GM23338 (cell line): ENCODE measurements at regions not wholly inside any gene's neighbourhood (a gene's known extent, or its start where the extent isn't known, plus 50 kb on each side); places are given as distances from the start of the nearest gene placed in this dataset.

ENCODE experiments used
- CREB1 ChIP-seq: fragments of 250-450 bp; sonication (Bioruptor Pico); IDR thresholded peaks from 2 replicates; pipeline ENCODE4 v1.5.0; 2020; ENCODE audit warnings: low read depth, mild to moderate bottlenecking, moderate library complexity
- CTCF ChIP-seq, 2 experiments: fragments of 200-600 bp in 1 of 2; sonication (generic) in 1 of 2; conservative IDR thresholded peaks; 2 replicates each; pipeline versions ENCODE4 v1.5.1 to v1.6.1; 2016 to 2017; ENCODE audit warnings: antibody characterized with exemption in 2 of 2, low read depth in 2 of 2, mild to moderate bottlenecking in 2 of 2, moderate library complexity in 1 of 2
- EZH2 ChIP-seq: fragments of 200-600 bp; sonication (generic); IDR thresholded peaks from one replicate; pipeline ENCODE4 v1.8.0; 2017; ENCODE audit warnings: antibody characterized with exemption, mild to moderate bottlenecking, low read depth; ENCODE audit not compliant: unreplicated experiment
- EZH2phosphoT487 ChIP-seq: fragments of 200-600 bp; sonication (generic); IDR thresholded peaks from one replicate; pipeline ENCODE4 v1.8.1; 2018; ENCODE audit warnings: antibody characterized with exemption; ENCODE audit not compliant: unreplicated experiment
- JUNB ChIP-seq: IDR thresholded peaks from one replicate; pipeline ENCODE4 v1.6.1; 2016; ENCODE audit warnings: antibody characterized with exemption; ENCODE audit not compliant: unreplicated experiment
- NANOG ChIP-seq: IDR thresholded peaks from 2 replicates; pipeline ENCODE4 v1.6.1; 2016; ENCODE audit warnings: antibody characterized with exemption, borderline replicate concordance
- POLR2AphosphoS5 ChIP-seq: IDR thresholded peaks from 2 replicates; pipeline ENCODE4 v1.6.1; 2016; ENCODE audit warnings: antibody characterized with exemption, low read depth
- STAT1 ChIP-seq: IDR thresholded peaks from one replicate; pipeline ENCODE4 v1.6.1; 2016; ENCODE audit warnings: antibody characterized with exemption; ENCODE audit not compliant: unreplicated experiment
- ZNF114 ChIP-seq: fragments of 250-450 bp; sonication (Bioruptor Pico); IDR thresholded peaks from 2 replicates; pipeline ENCODE4 v1.5.0; 2020; ENCODE audit warnings: mild to moderate bottlenecking, moderate library complexity
- ZNF331 ChIP-seq: fragments of 250-450 bp; sonication (Bioruptor Pico); IDR thresholded peaks from 2 replicates; pipeline ENCODE4 v1.5.0; 2020; ENCODE audit warnings: low read depth, mild to moderate bottlenecking, moderate library complexity
- ZNF462 ChIP-seq: fragments of 250-450 bp; sonication (Bioruptor Pico); IDR thresholded peaks from 2 replicates; pipeline ENCODE4 v1.5.0; 2020; ENCODE audit warnings: mild to moderate bottlenecking, moderate library complexity
- TF ChIP-seq, protein P1 (sequence below): IDR thresholded peaks from 2 replicates; pipeline ENCODE4 v1.6.1; 2016; ENCODE audit warnings: antibody characterized with exemption
- TF ChIP-seq, protein P2 (sequence below): IDR thresholded peaks from one replicate; pipeline ENCODE4 v1.6.1; 2018; ENCODE audit warnings: antibody characterized with exemption; ENCODE audit not compliant: unreplicated experiment

DNA sequence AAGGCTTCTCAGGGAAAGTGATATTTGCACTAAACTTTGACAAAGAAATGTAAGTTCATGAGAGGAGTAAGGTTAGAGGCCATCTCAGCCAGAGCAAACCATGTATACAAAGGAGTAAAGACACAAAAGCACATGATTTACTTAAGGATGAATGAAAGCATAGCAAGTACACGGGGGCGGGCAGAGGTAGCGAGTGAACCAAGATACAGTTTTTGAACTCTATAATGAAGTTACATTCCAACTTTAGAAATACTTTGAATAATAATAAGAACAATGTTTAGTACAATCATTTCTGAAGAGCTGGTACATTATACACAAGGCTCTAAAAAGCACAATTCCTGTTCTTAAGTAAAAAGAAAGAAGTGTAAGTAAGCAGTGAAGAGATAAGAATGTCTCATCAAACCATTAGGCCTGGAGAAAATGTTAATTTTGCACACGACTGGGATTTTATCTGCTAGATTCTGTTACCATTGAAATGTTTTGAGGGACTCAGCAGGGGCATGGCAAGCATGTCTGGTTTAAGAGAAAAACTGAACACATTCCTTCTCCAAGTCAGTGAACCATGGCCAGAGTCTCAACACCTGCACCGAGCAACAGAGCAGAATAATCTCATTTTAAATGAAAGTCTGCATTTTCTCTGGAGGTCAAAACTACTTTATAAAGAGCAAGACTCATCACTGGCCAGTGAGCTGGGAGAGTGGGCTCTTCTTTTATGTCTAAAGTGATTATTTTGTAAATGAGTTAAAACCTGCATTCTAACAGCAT lies 147.6 kb upstream of the TRPM3 start:
- TF ChIP-seq EZH2 (no peak), POLR2AphosphoS5 (no peak), CTCF (conservative IDR thresholded peaks at IDR 0.05; ENCODE audit: low read depth in 2 of 2) (no peak), ZNF114 (no peak), EZH2phosphoT487 (no peak), CREB1 (CRISPR knock-in tag) (no peak), JUNB (no peak), STAT1 (no peak), NANOG (no peak), ZNF331 (CRISPR knock-in tag) (no peak), ZNF462 (CRISPR knock-in tag) (no peak)
- TF ChIP-seq, protein P1, sequence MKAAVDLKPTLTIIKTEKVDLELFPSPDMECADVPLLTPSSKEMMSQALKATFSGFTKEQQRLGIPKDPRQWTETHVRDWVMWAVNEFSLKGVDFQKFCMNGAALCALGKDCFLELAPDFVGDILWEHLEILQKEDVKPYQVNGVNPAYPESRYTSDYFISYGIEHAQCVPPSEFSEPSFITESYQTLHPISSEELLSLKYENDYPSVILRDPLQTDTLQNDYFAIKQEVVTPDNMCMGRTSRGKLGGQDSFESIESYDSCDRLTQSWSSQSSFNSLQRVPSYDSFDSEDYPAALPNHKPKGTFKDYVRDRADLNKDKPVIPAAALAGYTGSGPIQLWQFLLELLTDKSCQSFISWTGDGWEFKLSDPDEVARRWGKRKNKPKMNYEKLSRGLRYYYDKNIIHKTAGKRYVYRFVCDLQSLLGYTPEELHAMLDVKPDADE, result no peak
- TF ChIP-seq, protein P2, sequence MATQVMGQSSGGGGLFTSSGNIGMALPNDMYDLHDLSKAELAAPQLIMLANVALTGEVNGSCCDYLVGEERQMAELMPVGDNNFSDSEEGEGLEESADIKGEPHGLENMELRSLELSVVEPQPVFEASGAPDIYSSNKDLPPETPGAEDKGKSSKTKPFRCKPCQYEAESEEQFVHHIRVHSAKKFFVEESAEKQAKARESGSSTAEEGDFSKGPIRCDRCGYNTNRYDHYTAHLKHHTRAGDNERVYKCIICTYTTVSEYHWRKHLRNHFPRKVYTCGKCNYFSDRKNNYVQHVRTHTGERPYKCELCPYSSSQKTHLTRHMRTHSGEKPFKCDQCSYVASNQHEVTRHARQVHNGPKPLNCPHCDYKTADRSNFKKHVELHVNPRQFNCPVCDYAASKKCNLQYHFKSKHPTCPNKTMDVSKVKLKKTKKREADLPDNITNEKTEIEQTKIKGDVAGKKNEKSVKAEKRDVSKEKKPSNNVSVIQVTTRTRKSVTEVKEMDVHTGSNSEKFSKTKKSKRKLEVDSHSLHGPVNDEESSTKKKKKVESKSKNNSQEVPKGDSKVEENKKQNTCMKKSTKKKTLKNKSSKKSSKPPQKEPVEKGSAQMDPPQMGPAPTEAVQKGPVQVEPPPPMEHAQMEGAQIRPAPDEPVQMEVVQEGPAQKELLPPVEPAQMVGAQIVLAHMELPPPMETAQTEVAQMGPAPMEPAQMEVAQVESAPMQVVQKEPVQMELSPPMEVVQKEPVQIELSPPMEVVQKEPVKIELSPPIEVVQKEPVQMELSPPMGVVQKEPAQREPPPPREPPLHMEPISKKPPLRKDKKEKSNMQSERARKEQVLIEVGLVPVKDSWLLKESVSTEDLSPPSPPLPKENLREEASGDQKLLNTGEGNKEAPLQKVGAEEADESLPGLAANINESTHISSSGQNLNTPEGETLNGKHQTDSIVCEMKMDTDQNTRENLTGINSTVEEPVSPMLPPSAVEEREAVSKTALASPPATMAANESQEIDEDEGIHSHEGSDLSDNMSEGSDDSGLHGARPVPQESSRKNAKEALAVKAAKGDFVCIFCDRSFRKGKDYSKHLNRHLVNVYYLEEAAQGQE, result no peak
